ENCODE measurements at regions not wholly inside any gene's neighbourhood (a gene's known extent, or its start where the extent isn't known, plus 50 kb on each side); places are given as distances from the start of the nearest gene placed in this dataset.

- TF ChIP-seq CTCF (IDR thresholded peaks at IDR 0.05) (no peak), POLR2A (IDR thresholded peaks at IDR 0.05) (no peak), POLR2AphosphoS5 (IDR thresholded peaks at IDR 0.05) (no peak), EP300 (IDR thresholded peaks at IDR 0.05) (no peak)
Measured at GRCh38 chr15:77866186-77866585, 211.3 kb downstream of the TBC1D2B start.
